Activated CD4-positive, alpha-beta T cell treated with anti-CD3 and anti-CD28 coated beads for 36 hours (primary cell): ENCODE measurements at regions not wholly inside any gene's neighbourhood (a gene's known extent, or its start where the extent isn't known, plus 50 kb on each side); places are given as distances from the start of the nearest gene placed in this dataset.

ENCODE experiments used
- ATAC-seq: fragments of 200-7000 bp; cut with Tn5 transposase; one replicate; pipeline ENCODE4 v1.10.0; 2021; ENCODE audit warnings: mild to moderate bottlenecking, moderate library complexity
- CTCF ChIA-PET: fragments of 350-600 bp; sonication (Branson Sonifier 250); formaldehyde crosslinking; loops from one replicate; lab custom pipeline; 2021; ENCODE audit warnings: antibody characterized with exemption; lab: Charles Lee
- POLR2A ChIA-PET: fragments of 350-600 bp; sonication (Branson Sonifier 250); formaldehyde crosslinking; loops from one replicate; lab custom pipeline; 2021; ENCODE audit warnings: antibody characterized with exemption, inconsistent platforms; lab: Charles Lee
- DNase-seq: peaks from one replicate; pipeline ENCODE4 v3.0.0-alpha.2; 2020
- H3K27ac Mint-ChIP-seq: one replicate; pipeline ENCODE4 v1.8.0; 2021; ENCODE audit warnings: mixed read lengths
- H3K27me3 Mint-ChIP-seq: one replicate; pipeline ENCODE4 v1.8.0; 2021; ENCODE audit warnings: mixed read lengths
- H3K36me3 Mint-ChIP-seq: one replicate; pipeline ENCODE4 v1.8.0; 2021; ENCODE audit warnings: low read depth, mixed read lengths
- H3K4me1 Mint-ChIP-seq: one replicate; pipeline ENCODE4 v1.8.0; 2021; ENCODE audit warnings: mixed read lengths
- H3K4me3 Mint-ChIP-seq: one replicate; pipeline ENCODE4 v1.8.0; 2021; ENCODE audit warnings: mild to moderate bottlenecking, moderate library complexity, mixed read lengths
- H3K9me3 Mint-ChIP-seq: one replicate; pipeline ENCODE4 v1.8.0; 2021; ENCODE audit warnings: low read depth, mixed read lengths
- intact Hi-C, 2 experiments: fragments of 100-400 bp; cut with DNase I in 1 of 2; cut with micrococcal nuclease in 1 of 2; formaldehyde crosslinking; loops; one replicate each; pipeline versions ENCODE4 v1.14.2 to v1.15.1; 2022 to 2024; cut with DNase I, micrococcal nuclease

- Mint-ChIP-seq H3K9me3 (peaks cover 4% of the 10 kb centered on the region), H3K27me3 (no peaks in the 10 kb centered on the region), H3K4me1 (no peaks in the 10 kb centered on the region), H3K36me3 (no peaks in the 10 kb centered on the region), H3K4me3 (no peak overlapping the region), H3K27ac (no peak overlapping the region)
- ChIA-PET POLR2A (no interaction called here), CTCF (no interaction called here)
- intact Hi-C loops: no loop called here
- DNase-seq (no peak), ATAC-seq (no peak)
Observed at GRCh38 chr4:106766519-106766918, 269.6 kb downstream of the DKK2 start.

DNA sequence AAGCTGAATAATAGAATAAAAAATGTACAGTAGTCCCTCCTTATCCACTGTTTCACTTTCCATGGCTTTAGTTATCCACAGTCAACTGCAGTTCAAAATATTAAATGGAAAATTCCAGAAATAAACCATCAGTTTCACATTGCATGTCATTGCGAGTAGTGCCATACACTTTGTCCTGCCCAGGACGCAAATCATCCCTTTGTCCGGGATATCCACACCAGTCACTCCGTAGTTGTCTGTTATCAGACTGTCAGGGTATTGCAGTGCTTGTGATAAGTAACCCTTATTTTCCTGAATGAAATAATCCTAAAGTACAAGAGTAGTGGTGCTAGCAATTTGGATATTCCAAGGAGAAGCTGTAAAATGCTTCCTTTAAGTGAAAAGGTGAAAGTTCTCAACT is 271.3 kb downstream of the DKK2 start:
- CTCF ChIA-PET: no interaction called here
- Mint-ChIP-seq H3K4me3 (no peak overlapping the region), H3K9me3 (peaks cover 4% of the 10 kb centered on the region), H3K4me1 (no peaks in the 10 kb centered on the region), H3K36me3 (no peaks in the 10 kb centered on the region), H3K27me3 (no peaks in the 10 kb centered on the region), H3K27ac (no peak overlapping the region)
- DNase-seq: no peak
- intact Hi-C loops: no loop called here
- no peak for ATAC-seq
- POLR2A ChIA-PET: no interaction called here

GRCh38 chr4:106762666-106763443 is 273.3 kb downstream of the DKK2 start:
- intact Hi-C loops: no loop called here
- POLR2A ChIA-PET: no interaction called here
- DNase-seq: no peak

GRCh38 chr4:106753426-106753825 is 282.7 kb downstream of the DKK2 start:
- ATAC-seq (no peak), DNase-seq (no peak)
- intact Hi-C loops: no loop called here
- Mint-ChIP-seq H3K27ac (no peak overlapping the region), H3K36me3 (no peaks in the 10 kb centered on the region), H3K27me3 (no peaks in the 10 kb centered on the region), H3K9me3 (no peaks in the 10 kb centered on the region), H3K4me3 (no peak overlapping the region), H3K4me1 (no peaks in the 10 kb centered on the region)
- ChIA-PET CTCF (interaction anchor here (0.7 kb wide), 1 partner anchor 10 kb away, joined by 3 read pairs; no protein-coding TSS in a partner anchor), POLR2A (no interaction called here)

More at GRCh38 chr4:106762666-106763443, 273.3 kb downstream of the DKK2 start:
- CTCF ChIA-PET: no interaction called here
- no peaks in the 10 kb centered on the region for H3K36me3 Mint-ChIP-seq
- no peaks in the 10 kb centered on the region for H3K9me3 Mint-ChIP-seq
- H3K27me3 Mint-ChIP-seq: no peaks in the 10 kb centered on the region
- no peak overlapping the region for H3K4me3 Mint-ChIP-seq
- H3K4me1 Mint-ChIP-seq: no peaks in the 10 kb centered on the region
- no peak overlapping the region for H3K27ac Mint-ChIP-seq
- no peak for ATAC-seq

GRCh38 chr4:106746451-106746850 is 289.7 kb downstream of the DKK2 start:
- Mint-ChIP-seq H3K4me3 (no peak overlapping the region), H3K9me3 (no peaks in the 10 kb centered on the region), H3K36me3 (no peaks in the 10 kb centered on the region), H3K27me3 (no peaks in the 10 kb centered on the region), H3K27ac (no peak overlapping the region), H3K4me1 (no peaks in the 10 kb centered on the region)
- CTCF ChIA-PET: no interaction called here
- ATAC-seq (no peak), DNase-seq (no peak)
- POLR2A ChIA-PET: no interaction called here
- intact Hi-C loops: no loop called here

DNA sequence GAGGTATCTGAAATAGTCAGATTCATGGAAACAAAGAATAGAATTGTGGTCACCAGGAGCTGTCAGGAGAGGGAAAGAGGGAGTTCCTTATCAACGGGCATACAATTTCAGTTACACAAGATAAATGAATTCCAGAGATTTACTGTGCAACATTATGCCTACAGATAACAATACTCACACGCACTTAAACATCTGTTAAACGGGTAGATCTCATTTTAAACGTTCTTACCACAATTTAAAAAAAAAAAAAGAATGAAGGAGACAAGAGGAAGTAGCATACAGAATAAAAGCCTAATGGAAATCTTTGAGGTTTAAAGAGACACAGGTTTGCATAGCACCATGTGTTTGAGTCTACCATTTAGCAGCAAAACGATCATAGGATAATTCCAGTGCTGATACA is 298.0 kb downstream of the DKK2 start:
- H3K4me1 Mint-ChIP-seq: no peaks in the 10 kb centered on the region
- no peaks in the 10 kb centered on the region for H3K27me3 Mint-ChIP-seq
- no peaks in the 10 kb centered on the region for H3K36me3 Mint-ChIP-seq
- H3K9me3 Mint-ChIP-seq: no peaks in the 10 kb centered on the region
- no peak for DNase-seq
- CTCF ChIA-PET: no interaction called here
- POLR2A ChIA-PET: no interaction called here
- H3K4me3 Mint-ChIP-seq: no peak overlapping the region
- no peak for ATAC-seq
- intact Hi-C loops: no loop called here
- no peak overlapping the region for H3K27ac Mint-ChIP-seq

DNA sequence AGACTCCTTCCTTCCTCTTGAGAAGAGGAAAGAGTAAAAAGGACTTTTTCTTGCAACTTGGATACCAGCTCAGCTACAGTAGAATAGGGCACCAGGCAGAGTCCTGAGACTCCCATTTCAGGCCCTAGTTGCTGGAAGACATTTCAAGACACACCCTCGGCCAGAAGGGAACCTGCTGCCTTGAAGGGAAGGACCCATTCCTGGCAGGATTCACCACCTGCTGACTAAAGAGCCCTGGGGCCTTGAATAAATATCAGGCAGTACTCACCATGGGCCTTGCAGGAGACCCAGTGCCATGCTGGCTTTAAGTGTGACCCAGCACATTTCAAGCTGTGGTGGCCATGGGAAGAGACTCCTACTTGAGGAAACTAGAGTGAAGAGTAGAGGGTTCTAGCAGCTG is 317.6 kb downstream of the DKK2 start:
- ChIA-PET POLR2A (no interaction called here), CTCF (no interaction called here)
- Mint-ChIP-seq H3K36me3 (no peaks in the 10 kb centered on the region), H3K9me3 (no peaks in the 10 kb centered on the region), H3K27me3 (no peaks in the 10 kb centered on the region), H3K4me3 (no peak overlapping the region), H3K4me1 (no peaks in the 10 kb centered on the region), H3K27ac (no peak overlapping the region)
- no peak for ATAC-seq
- intact Hi-C loops: no loop called here
- DNase-seq: no peak

DNA sequence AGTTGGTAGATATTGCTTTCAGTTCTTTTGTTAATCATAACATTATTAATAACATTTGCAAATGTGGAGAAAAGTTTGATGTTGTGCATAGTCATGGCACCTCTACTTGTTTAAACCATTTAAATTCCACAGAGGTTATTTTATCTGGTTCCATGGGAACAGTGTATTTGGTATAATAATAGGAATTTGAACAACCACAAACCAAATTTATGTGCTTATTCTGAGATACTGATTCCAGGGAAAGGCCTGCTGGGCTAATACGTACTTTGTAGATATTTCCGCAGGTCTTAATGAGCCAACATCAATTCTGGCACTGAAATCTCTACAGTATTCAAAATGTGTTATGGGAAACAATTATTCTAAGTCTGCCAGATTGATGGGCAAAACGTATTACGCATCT is 319.0 kb downstream of the DKK2 start:
- no peak overlapping the region for H3K4me3 Mint-ChIP-seq
- H3K9me3 Mint-ChIP-seq: no peaks in the 10 kb centered on the region
- intact Hi-C loops: no loop called here

DNA sequence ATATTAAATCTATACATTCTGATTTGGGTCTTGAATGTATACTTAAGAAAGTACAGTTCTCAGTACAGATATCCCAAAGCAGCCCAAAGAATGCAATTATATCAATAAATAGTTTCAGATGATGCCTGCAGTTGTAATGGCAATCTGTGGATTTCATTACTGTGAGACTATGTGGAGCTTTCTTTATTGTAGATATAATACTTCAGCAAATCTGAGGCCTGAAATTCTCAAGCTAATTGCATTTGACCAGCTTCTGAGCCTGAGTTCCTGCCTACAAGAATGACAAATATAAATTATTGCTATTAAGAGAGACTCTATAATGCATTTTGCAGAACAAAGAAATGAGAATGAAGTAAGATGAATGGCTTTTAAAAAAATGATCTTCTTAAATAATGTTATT is 320.3 kb downstream of the DKK2 start:
- DNase-seq: no peak
- ChIA-PET CTCF (interaction anchor here (0.8 kb wide), 1 partner anchor 10 kb away, joined by 3 read pairs; no protein-coding TSS in a partner anchor), POLR2A (no interaction called here)
- Mint-ChIP-seq H3K4me1 (no peaks in the 10 kb centered on the region), H3K27ac (no peak overlapping the region), H3K27me3 (no peaks in the 10 kb centered on the region), H3K4me3 (no peak overlapping the region), H3K36me3 (no peaks in the 10 kb centered on the region), H3K9me3 (no peaks in the 10 kb centered on the region)
- ATAC-seq: no peak
- intact Hi-C loops: no loop called here

More for the DNA sequence above, 319.0 kb downstream of the DKK2 start:
- CTCF ChIA-PET: no interaction called here
- H3K36me3 Mint-ChIP-seq: no peaks in the 10 kb centered on the region
- POLR2A ChIA-PET: no interaction called here
- H3K27ac Mint-ChIP-seq: no peak overlapping the region
- no peak for ATAC-seq
- no peaks in the 10 kb centered on the region for H3K27me3 Mint-ChIP-seq
- no peaks in the 10 kb centered on the region for H3K4me1 Mint-ChIP-seq
- DNase-seq: no peak

GRCh38 chr4:106708464-106708816 is 327.7 kb downstream of the DKK2 start:
- Mint-ChIP-seq H3K27me3 (no peaks in the 10 kb centered on the region), H3K4me1 (no peaks in the 10 kb centered on the region), H3K9me3 (no peaks in the 10 kb centered on the region), H3K36me3 (no peaks in the 10 kb centered on the region), H3K27ac (no peak overlapping the region), H3K4me3 (no peak overlapping the region)
- intact Hi-C loops: no loop called here
- ChIA-PET CTCF (no interaction called here), POLR2A (no interaction called here)
- DNase-seq: no peak
- no peak for ATAC-seq

GRCh38 chr4:106707776-106708463 is 328.2 kb downstream of the DKK2 start:
- H3K9me3 Mint-ChIP-seq: no peaks in the 10 kb centered on the region
- H3K36me3 Mint-ChIP-seq: no peaks in the 10 kb centered on the region
- H3K4me3 Mint-ChIP-seq: no peak overlapping the region
- H3K27ac Mint-ChIP-seq: no peak overlapping the region
- CTCF ChIA-PET: no interaction called here
- H3K27me3 Mint-ChIP-seq: no peaks in the 10 kb centered on the region
- DNase-seq: no peak
- no peaks in the 10 kb centered on the region for H3K4me1 Mint-ChIP-seq
- POLR2A ChIA-PET: no interaction called here
- intact Hi-C loops: no loop called here
- ATAC-seq: no peak

GRCh38 chr4:106704253-106704870 is 331.8 kb downstream of the DKK2 start:
- Mint-ChIP-seq H3K27me3 (no peaks in the 10 kb centered on the region), H3K4me1 (no peaks in the 10 kb centered on the region), H3K4me3 (no peak overlapping the region), H3K9me3 (no peaks in the 10 kb centered on the region), H3K27ac (no peak overlapping the region), H3K36me3 (no peaks in the 10 kb centered on the region)
- intact Hi-C loops: no loop called here
- POLR2A ChIA-PET: no interaction called here
- ATAC-seq (no peak), DNase-seq (no peak)
- CTCF ChIA-PET: no interaction called here
